A673 (cell line): ENCODE measurements at regions not wholly inside any gene's neighbourhood (a gene's known extent, or its start where the extent isn't known, plus 50 kb on each side); places are given as distances from the start of the nearest gene placed in this dataset.

Source experiments
- BruUV-seq: library from RNA; stranded (reverse); fragments of 400-500 nt; replicated peaks from 2 replicates; lab custom pipeline; 2021; lab: Mats Ljungman, UMichigan
- CTCF ChIA-PET: fragments of 300-600 bp; sonication (Branson Sonifier 250); formaldehyde crosslinking; loops from one replicate; lab custom pipeline; 2022; ENCODE audit warnings: antibody characterized with exemption; lab: Charles Lee
- POLR2A ChIA-PET: fragments of 300-600 bp; sonication (Branson Sonifier 250); formaldehyde crosslinking; loops from one replicate; lab custom pipeline; 2022; ENCODE audit warnings: antibody characterized with exemption; ENCODE audit not compliant: low non-redundant PET; lab: Charles Lee
- DNase-seq: peaks from one replicate; pipeline ENCODE4 v3.0.0-alpha.2; 2015; ENCODE audit warnings: low spot score
- H3K27ac ChIP-seq: fragments of 200-600 bp; sonication (generic); 2 replicates; pipeline ENCODE4 v1.5.1; 2016; ENCODE audit warnings: mixed run types, low read depth, mild to moderate bottlenecking, mixed read lengths, antibody characterized with exemption, low read length; ENCODE audit not compliant: poor library complexity, severe bottlenecking
- H3K27me3 ChIP-seq: fragments of 200-600 bp; sonication (generic); replicated peaks from 2 replicates; pipeline ENCODE4 v1.6.1; 2017; ENCODE audit warnings: mixed run types, low read depth, mild to moderate bottlenecking, mixed read lengths, antibody characterized with exemption, low read length; ENCODE audit not compliant: insufficient read depth, poor library complexity
- H3K36me3 ChIP-seq: fragments of 200-600 bp; sonication (generic); 2 replicates; pipeline ENCODE4 v1.6.1; 2016; ENCODE audit warnings: mixed run types, mild to moderate bottlenecking, mixed read lengths, antibody characterized with exemption, low read length; ENCODE audit not compliant: insufficient read depth, poor library complexity, severe bottlenecking
- H3K4me1 ChIP-seq: fragments of 200-600 bp; sonication (generic); 2 replicates; pipeline ENCODE4 v1.6.1; 2017; ENCODE audit warnings: mixed run types, mild to moderate bottlenecking, mixed read lengths, antibody characterized with exemption, low read length; ENCODE audit not compliant: insufficient read depth, poor library complexity, severe bottlenecking
- H3K4me3 ChIP-seq: fragments of 200-600 bp; sonication (generic); 2 replicates; pipeline ENCODE4 v1.5.1; 2016; ENCODE audit warnings: low read depth, mixed run types, mild to moderate bottlenecking, mixed read lengths, low read length; ENCODE audit not compliant: poor library complexity, severe bottlenecking
- H3K9me3 ChIP-seq: fragments of 200-600 bp; sonication (generic); 2 replicates; pipeline ENCODE4 v1.6.1; 2016; ENCODE audit warnings: mixed run types, low read depth, mild to moderate bottlenecking, mixed read lengths, antibody characterized with exemption, low read length; ENCODE audit not compliant: poor library complexity, severe bottlenecking
- EZH2 ChIP-seq: fragments of 200-600 bp; sonication (generic); IDR thresholded peaks from 2 replicates; pipeline ENCODE4 v1.6.1; 2017; ENCODE audit warnings: borderline replicate concordance, low read depth, mild to moderate bottlenecking, mixed read lengths, antibody characterized with exemption, low read length; ENCODE audit not compliant: poor library complexity, severe bottlenecking
- intact Hi-C: fragments of 100-400 bp; cut with micrococcal nuclease; formaldehyde crosslinking; loops from one replicate; pipeline ENCODE4 v1.10.0; 2022; ENCODE audit not compliant: unreplicated experiment
- TF ChIP-seq, protein P1 (sequence below): fragments of 300-800, 200-600 bp; sonication (generic); conservative IDR thresholded peaks from 2 replicates; pipeline ENCODE4 v1.5.1; 2017; ENCODE audit warnings: low read depth, mild to moderate bottlenecking, antibody characterized with exemption, low read length, moderate library complexity, mixed read lengths

DNA sequence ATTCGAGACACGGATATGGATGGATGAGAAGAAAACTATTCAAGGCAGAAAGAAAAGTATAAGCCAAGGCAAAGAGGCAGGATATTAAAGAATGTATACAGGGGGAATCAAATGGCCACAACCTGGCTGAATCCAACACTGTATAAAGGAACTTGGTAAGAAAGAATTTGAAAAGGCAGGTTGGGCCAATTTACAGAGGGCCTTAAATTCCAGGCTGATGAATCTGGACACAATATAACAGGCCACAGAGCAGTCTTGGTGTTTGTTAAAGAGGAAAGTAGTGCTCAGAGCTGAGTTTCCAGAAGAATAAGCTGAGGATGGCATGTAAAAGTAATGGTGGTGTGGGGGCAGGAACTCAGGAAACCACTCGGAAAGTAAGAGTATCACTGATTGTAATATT is 72.3 kb upstream of the POU2AF2 start:
- ChIA-PET CTCF (no interaction called here), POLR2A (no interaction called here)
- Histone ChIP-seq H3K4me3 (no peak overlapping the region), H3K9me3 (no peaks in the 10 kb centered on the region), H3K27me3 (no peaks in the 10 kb centered on the region), H3K36me3 (no peaks in the 10 kb centered on the region), H3K4me1 (no peaks in the 10 kb centered on the region), H3K27ac (no peak overlapping the region)
- TF ChIP-seq, protein P1, sequence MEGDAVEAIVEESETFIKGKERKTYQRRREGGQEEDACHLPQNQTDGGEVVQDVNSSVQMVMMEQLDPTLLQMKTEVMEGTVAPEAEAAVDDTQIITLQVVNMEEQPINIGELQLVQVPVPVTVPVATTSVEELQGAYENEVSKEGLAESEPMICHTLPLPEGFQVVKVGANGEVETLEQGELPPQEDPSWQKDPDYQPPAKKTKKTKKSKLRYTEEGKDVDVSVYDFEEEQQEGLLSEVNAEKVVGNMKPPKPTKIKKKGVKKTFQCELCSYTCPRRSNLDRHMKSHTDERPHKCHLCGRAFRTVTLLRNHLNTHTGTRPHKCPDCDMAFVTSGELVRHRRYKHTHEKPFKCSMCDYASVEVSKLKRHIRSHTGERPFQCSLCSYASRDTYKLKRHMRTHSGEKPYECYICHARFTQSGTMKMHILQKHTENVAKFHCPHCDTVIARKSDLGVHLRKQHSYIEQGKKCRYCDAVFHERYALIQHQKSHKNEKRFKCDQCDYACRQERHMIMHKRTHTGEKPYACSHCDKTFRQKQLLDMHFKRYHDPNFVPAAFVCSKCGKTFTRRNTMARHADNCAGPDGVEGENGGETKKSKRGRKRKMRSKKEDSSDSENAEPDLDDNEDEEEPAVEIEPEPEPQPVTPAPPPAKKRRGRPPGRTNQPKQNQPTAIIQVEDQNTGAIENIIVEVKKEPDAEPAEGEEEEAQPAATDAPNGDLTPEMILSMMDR, result no peak
- TF ChIP-seq EZH2, result no peak
- DNase-seq, result no peak
- no TSS peak for BruUV-seq
- intact Hi-C loops, result no loop called here

DNA sequence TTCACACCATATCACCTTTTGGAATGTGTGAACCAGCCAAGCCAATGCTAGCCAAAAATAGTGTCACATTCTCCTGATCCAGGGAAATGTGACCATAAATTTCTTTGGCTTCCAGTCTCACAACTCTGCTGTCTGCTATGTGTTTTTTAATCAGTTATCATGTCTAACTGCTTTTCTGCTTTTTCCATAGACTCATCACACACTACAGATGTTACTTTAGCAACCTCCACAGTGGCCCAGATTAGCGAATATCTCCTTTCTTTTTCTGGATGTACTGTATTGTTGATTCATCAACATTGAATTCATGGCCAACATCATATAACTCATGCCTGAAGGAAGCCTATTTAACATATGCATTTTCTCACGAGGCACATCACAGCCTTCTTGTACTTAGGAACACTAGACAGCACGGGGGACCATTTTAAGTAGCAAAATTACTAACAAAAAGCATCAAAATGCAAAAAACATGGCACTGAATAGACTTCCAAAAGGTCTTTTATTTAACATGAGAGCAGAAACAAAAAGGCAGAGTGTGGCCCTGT is 73.1 kb upstream of the POU2AF2 start:
- no TSS peak for BruUV-seq
- TF ChIP-seq EZH2, result no peak
- TF ChIP-seq, protein P1, result no peak
- no peaks in the 10 kb centered on the region for H3K4me1 ChIP-seq
- H3K9me3 ChIP-seq, result no peaks in the 10 kb centered on the region
- H3K36me3 ChIP-seq, result no peaks in the 10 kb centered on the region
- intact Hi-C loops, result no loop called here
- ChIA-PET POLR2A (no interaction called here), CTCF (no interaction called here)
- H3K27ac ChIP-seq, result no peak overlapping the region
- no peaks in the 10 kb centered on the region for H3K27me3 ChIP-seq
- DNase-seq, result no peak
- no peak overlapping the region for H3K4me3 ChIP-seq

- H3K4me1 ChIP-seq, result no peaks in the 10 kb centered on the region
- H3K9me3 ChIP-seq, result no peaks in the 10 kb centered on the region
- intact Hi-C loops, result no loop called here
- BruUV-seq, result no TSS peak
- TF ChIP-seq, protein P1, result no peak
- TF ChIP-seq EZH2, result no peak
- H3K27ac ChIP-seq, result no peak overlapping the region
- H3K36me3 ChIP-seq, result no peaks in the 10 kb centered on the region
- H3K4me3 ChIP-seq, result no peak overlapping the region
- no peaks in the 10 kb centered on the region for H3K27me3 ChIP-seq
- CTCF ChIA-PET, result no interaction called here
- DNase-seq, result no peak
- POLR2A ChIA-PET, result no interaction called here
Measured at GRCh38 chr11:111170761-111171379, 74.7 kb upstream of the POU2AF2 start.
